SK-N-SH treated with all-trans-retinoic acid at 6 μM for 48 hours (cell line): ENCODE measurements at regions not wholly inside any gene's neighbourhood (a gene's known extent, or its start where the extent isn't known, plus 50 kb on each side); places are given as distances from the start of the nearest gene placed in this dataset.

ENCODE experiments used
- ARNTL ChIP-seq: fragments of 450-650 bp; formaldehyde crosslinking; IDR thresholded peaks from 2 replicates; pipeline ENCODE4 v1.5.0; 2020; ENCODE audit warnings: low read depth, mild to moderate bottlenecking, moderate library complexity, borderline replicate concordance
- CREB5 ChIP-seq: fragments of 250-450 bp; sonication (Bioruptor Pico); IDR thresholded peaks from 2 replicates; pipeline ENCODE4 v1.5.1; 2020; ENCODE audit warnings: low read depth, mild to moderate bottlenecking, moderate library complexity
- ESRRG ChIP-seq: fragments of 250-450 bp; sonication (Bioruptor Pico); IDR thresholded peaks from 2 replicates; pipeline ENCODE4 v1.6.1; 2021; ENCODE audit warnings: mild to moderate bottlenecking
- PPARA ChIP-seq: fragments of 250-450 bp; sonication (Bioruptor Pico); IDR thresholded peaks from 2 replicates; pipeline ENCODE4 v1.5.0; 2020; ENCODE audit warnings: mild to moderate bottlenecking, borderline replicate concordance
- RARB ChIP-seq: fragments of 250-450 bp; sonication (Bioruptor Pico); IDR thresholded peaks from 2 replicates; pipeline ENCODE4 v1.8.0; 2021; ENCODE audit warnings: mild to moderate bottlenecking, moderate library complexity
- TCF4 ChIP-seq: fragments of 250-450 bp; sonication (Bioruptor Pico); IDR thresholded peaks from 2 replicates; pipeline ENCODE4 v1.8.0; 2021; ENCODE audit warnings: mild to moderate bottlenecking, moderate library complexity, borderline replicate concordance
- TOX ChIP-seq: fragments of 250-450 bp; sonication (Bioruptor Pico); IDR thresholded peaks from 2 replicates; pipeline ENCODE4 v1.8.0; 2021; ENCODE audit warnings: mild to moderate bottlenecking, moderate library complexity, borderline replicate concordance
- ZFP3 ChIP-seq: fragments of 250-450 bp; sonication (Bioruptor Pico); IDR thresholded peaks from 2 replicates; pipeline ENCODE4 v1.5.0; 2020; ENCODE audit warnings: mild to moderate bottlenecking, moderate library complexity
- ZFP30 ChIP-seq: fragments of 450-650 bp; formaldehyde crosslinking; IDR thresholded peaks from 2 replicates; pipeline ENCODE4 v1.5.0; 2022; ENCODE audit warnings: mild to moderate bottlenecking, moderate library complexity

GRCh38 chr15:62406305-62406891, 241.3 kb upstream of the C2CD4B start:
- TF ChIP-seq TOX (CRISPR knock-in tag) (no peak), RARB (CRISPR knock-in tag) (no peak), ARNTL (CRISPR knock-in tag) (no peak), CREB5 (CRISPR knock-in tag) (no peak), TCF4 (CRISPR knock-in tag) (no peak), ZFP3 (CRISPR knock-in tag) (no peak), ESRRG (CRISPR knock-in tag) (no peak), ZFP30 (CRISPR knock-in tag) (no peak), PPARA (CRISPR knock-in tag) (no peak)
